ENCODE measurements at regions not wholly inside any gene's neighbourhood (a gene's known extent, or its start where the extent isn't known, plus 50 kb on each side); places are given as distances from the start of the nearest gene placed in this dataset.

- TF ChIP-seq EZH2 (IDR thresholded peaks at IDR 0.05; ENCODE audit: borderline replicate concordance) (no peak), EZH2phosphoT487 (IDR thresholded peaks at IDR 0.05; ENCODE audit: low read depth, severe bottlenecking, unreplicated experiment) (no peak)
- TF ChIP-seq, protein P1, sequence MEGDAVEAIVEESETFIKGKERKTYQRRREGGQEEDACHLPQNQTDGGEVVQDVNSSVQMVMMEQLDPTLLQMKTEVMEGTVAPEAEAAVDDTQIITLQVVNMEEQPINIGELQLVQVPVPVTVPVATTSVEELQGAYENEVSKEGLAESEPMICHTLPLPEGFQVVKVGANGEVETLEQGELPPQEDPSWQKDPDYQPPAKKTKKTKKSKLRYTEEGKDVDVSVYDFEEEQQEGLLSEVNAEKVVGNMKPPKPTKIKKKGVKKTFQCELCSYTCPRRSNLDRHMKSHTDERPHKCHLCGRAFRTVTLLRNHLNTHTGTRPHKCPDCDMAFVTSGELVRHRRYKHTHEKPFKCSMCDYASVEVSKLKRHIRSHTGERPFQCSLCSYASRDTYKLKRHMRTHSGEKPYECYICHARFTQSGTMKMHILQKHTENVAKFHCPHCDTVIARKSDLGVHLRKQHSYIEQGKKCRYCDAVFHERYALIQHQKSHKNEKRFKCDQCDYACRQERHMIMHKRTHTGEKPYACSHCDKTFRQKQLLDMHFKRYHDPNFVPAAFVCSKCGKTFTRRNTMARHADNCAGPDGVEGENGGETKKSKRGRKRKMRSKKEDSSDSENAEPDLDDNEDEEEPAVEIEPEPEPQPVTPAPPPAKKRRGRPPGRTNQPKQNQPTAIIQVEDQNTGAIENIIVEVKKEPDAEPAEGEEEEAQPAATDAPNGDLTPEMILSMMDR (IDR thresholded peaks at IDR 0.05; ENCODE audit: poor library complexity) = no peak
Measured at GRCh38 chr6:71043902-71044301, 87.0 kb upstream of the B3GAT2 start.

Data from hepatocyte (in vitro differentiated cells).